ENCODE measurements at regions not wholly inside any gene's neighbourhood (a gene's known extent, or its start where the extent isn't known, plus 50 kb on each side); places are given as distances from the start of the nearest gene placed in this dataset.
"Not testable (repeated sequence)": the region's sequence is repeated elsewhere in the genome, so short reads cannot be mapped to it uniquely, and the experiment has no call there.

- WGBS, 2 donors: 76 to 86% methylated on average over 5 of the region's 5 CpGs
Measured at GRCh38 chr6:119830494-119831295, 481.1 kb upstream of the MAN1A1 start.

GRCh38 chr6:119830069-119830468, 480.5 kb upstream of the MAN1A1 start:
- no peak overlapping the region for H3K27ac ChIP-seq
- WGBS, 2 donors: 63 to 86% methylated on average over 1 of the region's 1 CpG
- TF ChIP-seq CTCF (IDR thresholded peaks at IDR 0.05): no peak
- no peak for TF ChIP-seq POLR2A (IDR thresholded peaks at IDR 0.05)
- no peak for TF ChIP-seq EP300 (IDR thresholded peaks at IDR 0.05)
- H3K27me3 ChIP-seq: no peaks in the 10 kb centered on the region
- no peaks in the 10 kb centered on the region for H3K4me1 ChIP-seq
- DNase-seq (ENCODE audit: low spot score in 2 of 2): no peak
- H3K36me3 ChIP-seq: no peaks in the 10 kb centered on the region
- no peak overlapping the region for H3K4me3 ChIP-seq
- peaks cover 0 to 10% (median 0%) of the 10 kb centered on the region in 4 donors for H3K9me3 ChIP-seq

More at GRCh38 chr6:119830494-119831295, 481.1 kb upstream of the MAN1A1 start:
- no peak for TF ChIP-seq EP300 (IDR thresholded peaks at IDR 0.05)
- no peak for TF ChIP-seq CTCF (IDR thresholded peaks at IDR 0.05)
- TF ChIP-seq POLR2A (IDR thresholded peaks at IDR 0.05): no peak
- Histone ChIP-seq H3K4me1 (no peaks in the 10 kb centered on the region), H3K36me3 (no peaks in the 10 kb centered on the region), H3K27ac (no peak overlapping the region), H3K27me3 (no peaks in the 10 kb centered on the region), H3K9me3 (peaks cover 0 to 10% (median 0%) of the 10 kb centered on the region in 4 donors), H3K4me3 (no peak overlapping the region)
- DNase-seq (ENCODE audit: low spot score in 2 of 2): no peak

- WGBS, 2 donors: 90 to 91% methylated on average over 4 of the region's 4 CpGs
- not testable (repeated sequence) for H3K27ac ChIP-seq; DNase-seq (ENCODE audit: low spot score in 2 of 2); H3K27me3 ChIP-seq; H3K36me3 ChIP-seq; H3K4me3 ChIP-seq; H3K4me1 ChIP-seq
- H3K9me3 ChIP-seq: peaks cover 0 to 10% (median 0%) of the 10 kb centered on the region in 4 donors
Measured at GRCh38 chr6:119829499-119829898, 479.9 kb upstream of the MAN1A1 start.

- H3K4me3 ChIP-seq: no peak overlapping the region
- H3K27ac ChIP-seq: no peak overlapping the region
- H3K27me3 ChIP-seq: no peaks in the 10 kb centered on the region
- no peak for DNase-seq (ENCODE audit: low spot score in 2 of 2)
- WGBS, 2 donors: 90 to 93% methylated on average over 2 of the region's 2 CpGs
- no peak for TF ChIP-seq CTCF (IDR thresholded peaks at IDR 0.05)
- TF ChIP-seq EP300 (IDR thresholded peaks at IDR 0.05): no peak
- no peak for TF ChIP-seq POLR2A (IDR thresholded peaks at IDR 0.05)
- peaks cover 0 to 10% (median 0%) of the 10 kb centered on the region in 4 donors for H3K9me3 ChIP-seq
- no peaks in the 10 kb centered on the region for H3K4me1 ChIP-seq
- peaks cover 0 to 2% (median 0%) of the 10 kb centered on the region in 3 donors for H3K36me3 ChIP-seq
Measured at GRCh38 chr6:119829006-119829405, 479.4 kb upstream of the MAN1A1 start.

GRCh38 chr6:119821380-119821779, 471.8 kb upstream of the MAN1A1 start:
- TF ChIP-seq POLR2A (IDR thresholded peaks at IDR 0.05): no peak
- no peak for TF ChIP-seq CTCF (IDR thresholded peaks at IDR 0.05)
- TF ChIP-seq EP300 (IDR thresholded peaks at IDR 0.05): no peak
- Histone ChIP-seq H3K27me3 (no peaks in the 10 kb centered on the region), H3K9me3 (no peaks in the 10 kb centered on the region), H3K4me1 (no peaks in the 10 kb centered on the region), H3K4me3 (no peak overlapping the region), H3K36me3 (peaks cover 0 to 2% (median 0%) of the 10 kb centered on the region in 3 donors), H3K27ac (no peak overlapping the region)
- 69 to 70% methylated on average over 3 of the region's 3 CpGs for WGBS, 2 donors
- no peak for DNase-seq (ENCODE audit: low spot score in 2 of 2)

All from tibial nerve (tissue), 4 donors.